K562 (cell line): ENCODE measurements at regions not wholly inside any gene's neighbourhood (a gene's known extent, or its start where the extent isn't known, plus 50 kb on each side); places are given as distances from the start of the nearest gene placed in this dataset.

Experiments used
- ATAC-seq: fragments of 200-7000 bp; cut with Tn5 transposase; 3 replicates; pipeline ENCODE4 v1.9.1; 2020; ENCODE audit warnings: moderate library complexity
- BruUV-seq: library from RNA; stranded (reverse); fragments of 400-500 nt; replicated peaks from 2 replicates; lab custom pipeline; 2021; lab: Mats Ljungman, UMichigan
- CTCF ChIA-PET: fragments of 300-600 bp; formaldehyde crosslinking; extraction: SDS; loops from one replicate; lab custom pipeline; 2021; ENCODE audit warnings: low intra/inter-chr PET ratio; lab: Yijun Ruan, JAX
- POLR2A ChIA-PET: fragments of 300-600, 350-650 bp; sonication (Branson Sonifier 250); formaldehyde crosslinking; extraction: SDS; loops from one replicate; lab custom pipeline; 2021; ENCODE audit warnings: antibody characterized with exemption, inconsistent platforms; lab: Yijun Ruan, JAX
- DNase-seq, 4 experiments: peaks; one replicate each; pipeline versions ENCODE4 v3.0.0 to v3.0.0-alpha.2; 2011 to 2018; ENCODE audit warnings: low spot score in 3 of 4, mixed read lengths in 3 of 4; ENCODE audit errors: extremely low read depth in 1 of 4
- FAIRE-seq: peaks from 2 replicates; lab custom pipeline; 2011; peaks lifted over from hg19 to GRCh38; lab: Jason Lieb, UNC
- H2AFZ ChIP-seq: 2 replicates; pipeline ENCODE4 v1.6.0; 2011; ENCODE audit warnings: low read depth, low read length, control low read depth, inconsistent platforms
- H3K27ac ChIP-seq: fragments of 200-600 bp; 3 replicates; pipeline ENCODE4 v1.8.0; 2011; ENCODE audit warnings: low read depth, mild to moderate bottlenecking, control low read depth, inconsistent platforms, low read length, moderate library complexity, mixed read lengths; ENCODE audit errors: extremely low read depth
- H3K27me3 ChIP-seq, 2 experiments: fragments of 300-600 bp in 1 of 2; 2 replicates in 1 of 2; 3 replicates in 1 of 2; pipeline versions ENCODE4 v1.6.0 to v1.8.0; 2011; ENCODE audit warnings: inconsistent platforms in 2 of 2, low read length in 2 of 2, mild to moderate bottlenecking in 1 of 2, mixed read lengths in 1 of 2, moderate library complexity in 1 of 2; ENCODE audit not compliant: control insufficient read depth in 2 of 2, insufficient read depth in 2 of 2
- H3K36me3 ChIP-seq: fragments of 300-600 bp; 3 replicates; pipeline ENCODE4 v1.8.0; 2011; ENCODE audit warnings: mild to moderate bottlenecking, low read length, inconsistent platforms; ENCODE audit not compliant: control insufficient read depth, insufficient read depth
- H3K4me1 ChIP-seq, 2 experiments: fragments of 200-600 bp in 1 of 2; replicated peaks in 1 of 2; 2 replicates in 1 of 2; 3 replicates in 1 of 2; pipeline versions ENCODE4 v1.5.1 to v1.8.0; 2011; ENCODE audit warnings: inconsistent platforms in 2 of 2, low read length in 2 of 2, mild to moderate bottlenecking in 1 of 2, mixed read lengths in 1 of 2, moderate library complexity in 1 of 2; ENCODE audit not compliant: control insufficient read depth in 2 of 2, insufficient read depth in 2 of 2
- H3K4me2 ChIP-seq: 2 replicates; pipeline ENCODE4 v1.6.1; 2011; ENCODE audit warnings: low read length, control low read depth, inconsistent platforms, mixed read lengths; ENCODE audit not compliant: insufficient read depth
- H3K4me3 ChIP-seq: fragments of 200-600 bp; sonication (generic), shearing (Covaris generic); 2 replicates; pipeline ENCODE4 v1.5.1; 2016; ENCODE audit warnings: control low read depth, inconsistent platforms
- H3K79me2 ChIP-seq: fragments of 200-600 bp; 3 replicates; pipeline ENCODE4 v1.8.0; 2011; ENCODE audit warnings: low read length, inconsistent platforms; ENCODE audit not compliant: control insufficient read depth, insufficient read depth
- H3K9ac ChIP-seq, 2 experiments: 2 replicates each; pipeline versions ENCODE4 v1.6.0 to v1.6.1; 2011; ENCODE audit warnings: low read depth in 2 of 2, low read length in 2 of 2, control low read depth in 1 of 2, inconsistent platforms in 1 of 2, mild to moderate bottlenecking in 1 of 2, mixed read lengths in 1 of 2; ENCODE audit not compliant: insufficient read depth in 1 of 2
- H3K9me1 ChIP-seq: one replicate; pipeline ENCODE4 v1.6.0; 2011; ENCODE audit warnings: inconsistent platforms, mild to moderate bottlenecking, low read length, moderate library complexity; ENCODE audit not compliant: control insufficient read depth, insufficient read depth
- H3K9me3 ChIP-seq: replicated peaks from 2 replicates; pipeline ENCODE4 v1.5.1; 2011; ENCODE audit warnings: low read depth, low read length, inconsistent platforms; ENCODE audit not compliant: control insufficient read depth, insufficient read depth
- H4K20me1 ChIP-seq: replicated peaks from 2 replicates; pipeline ENCODE4 v1.6.1; 2011; ENCODE audit warnings: low read length, inconsistent platforms, mixed read lengths; ENCODE audit not compliant: control insufficient read depth, insufficient read depth
- CEBPB ChIP-seq: fragments of 450-650 bp; IDR thresholded peaks from 2 replicates; pipeline ENCODE4 v1.6.1; 2016; ENCODE audit warnings: missing genetic modification characterization, missing compliant biosample characterization
- CEBPG ChIP-seq, 3 experiments: fragments of 200-800 bp in 1 of 3; sonication (Bioruptor generic) in 1 of 3; sonication (generic) in 1 of 3; formaldehyde crosslinking in 1 of 3; IDR thresholded peaks in 2 of 3; conservative IDR thresholded peaks in 1 of 3; 2 replicates each; pipeline versions ENCODE4 v1.6.1 to v1.8.0; 2016 to 2022; ENCODE audit warnings: missing compliant biosample characterization in 2 of 3, missing genetic modification characterization in 2 of 3, mild to moderate bottlenecking in 1 of 3, missing genetic modification reagents in 1 of 3
- CREB1 ChIP-seq, 2 experiments: sonication (generic) in 1 of 2; formaldehyde crosslinking in 1 of 2; IDR thresholded peaks; 2 replicates each; pipeline versions ENCODE4 v1.6.1 to v1.8.0; 2012 to 2022; ENCODE audit warnings: inconsistent platforms in 1 of 2, mild to moderate bottlenecking in 1 of 2, missing genetic modification reagents in 1 of 2, moderate library complexity in 1 of 2
- CREM ChIP-seq: IDR thresholded peaks from 2 replicates; pipeline ENCODE4 v1.6.1; 2014; ENCODE audit warnings: antibody characterized with exemption, low read depth
- CTBP1 ChIP-seq: fragments of 450-650 bp; IDR thresholded peaks from 2 replicates; pipeline ENCODE4 v1.6.1; 2016; ENCODE audit warnings: borderline replicate concordance
- CXXC5 ChIP-seq: fragments of 250-450 bp; sonication (Bioruptor Pico); IDR thresholded peaks from 2 replicates; pipeline ENCODE4 v1.8.0; 2022; ENCODE audit warnings: inconsistent platforms, mild to moderate bottlenecking, moderate library complexity
- ESRRA ChIP-seq: fragments of 450-650 bp; IDR thresholded peaks from 2 replicates; pipeline ENCODE4 v1.6.1; 2014; ENCODE audit warnings: low read depth, mild to moderate bottlenecking, moderate library complexity, borderline replicate concordance
- ETS1 ChIP-seq: conservative IDR thresholded peaks from 2 replicates; pipeline ENCODE4 v1.6.1; 2011; ENCODE audit warnings: low read depth, mild to moderate bottlenecking, low read length; ENCODE audit not compliant: control insufficient read depth
- FOXK1 ChIP-seq: sonication (generic); formaldehyde crosslinking; IDR thresholded peaks from 2 replicates; pipeline ENCODE4 v1.8.0; 2022; ENCODE audit warnings: missing genetic modification reagents, mild to moderate bottlenecking, borderline replicate concordance
- MCM3 ChIP-seq: fragments of 450-650 bp; IDR thresholded peaks from 2 replicates; pipeline ENCODE4 v1.6.1; 2016
- MIER1 ChIP-seq: fragments of 450-650 bp; IDR thresholded peaks from 2 replicates; pipeline ENCODE4 v1.6.1; 2016; ENCODE audit warnings: antibody characterized with exemption, mild to moderate bottlenecking, low read depth
- PREB ChIP-seq: sonication (generic); formaldehyde crosslinking; IDR thresholded peaks from 2 replicates; pipeline ENCODE4 v1.8.1; 2023; ENCODE audit warnings: mild to moderate bottlenecking, missing genetic modification reagents
- SMARCC2 ChIP-seq: fragments of 450-650 bp; IDR thresholded peaks from 2 replicates; pipeline ENCODE4 v1.6.1; 2017; ENCODE audit warnings: antibody characterized with exemption, moderate library complexity, mild to moderate bottlenecking, low read depth
- WHSC1 ChIP-seq: IDR thresholded peaks from one replicate; pipeline ENCODE4 v1.6.1; 2012; ENCODE audit warnings: low read length, control low read depth, inconsistent platforms
- ZBTB1 ChIP-seq: sonication (generic); formaldehyde crosslinking; IDR thresholded peaks from 2 replicates; pipeline ENCODE4 v1.8.1; 2023; ENCODE audit warnings: missing genetic modification reagents, low read depth, mild to moderate bottlenecking, borderline replicate concordance
- ZBTB12 ChIP-seq: fragments of 250-450 bp; sonication (Bioruptor Pico); IDR thresholded peaks from 2 replicates; pipeline ENCODE4 v1.4.0; 2020
- ZKSCAN8 ChIP-seq: fragments of 200-800 bp; sonication (Bioruptor generic); IDR thresholded peaks from 2 replicates; pipeline ENCODE4 v1.6.1; 2016; ENCODE audit warnings: missing genetic modification characterization, missing compliant biosample characterization
- ZNF76 ChIP-seq: fragments of 250-450 bp; sonication (Bioruptor Pico); IDR thresholded peaks from 2 replicates; pipeline ENCODE4 v1.4.0; 2020; ENCODE audit warnings: mild to moderate bottlenecking, moderate library complexity, borderline replicate concordance
- whole genome bisulfite sequencing: fragments of 100-300 bp; shearing (Covaris generic); methylation state at CpG from one replicate; pipeline ENCODE4 v1.1.6; 2016; ENCODE audit warnings: low coverage, mixed read lengths; ENCODE audit not compliant: insufficient coverage; ENCODE audit errors: missing lambda C conversion rate; 5-methylcytosine and 5-hydroxymethylcytosine counted together
- in situ Hi-C: fragments of 300-500 bp; cut with MboI; formaldehyde crosslinking; loops from 4 replicates; pipeline ENCODE4 v1.15.0; 2018; ENCODE audit warnings: inconsistent platforms, mixed read lengths
- intact Hi-C: fragments of 100-400 bp; cut with micrococcal nuclease; formaldehyde crosslinking; loops from 2 replicates; pipeline ENCODE4 v1.14.2; 2022
- TF ChIP-seq, protein P1 (sequence below): fragments of 450-650 bp; formaldehyde crosslinking; conservative IDR thresholded peaks from 2 replicates; pipeline ENCODE4 v1.4.0; 2022; ENCODE audit warnings: mild to moderate bottlenecking, missing genetic modification characterization

DNA sequence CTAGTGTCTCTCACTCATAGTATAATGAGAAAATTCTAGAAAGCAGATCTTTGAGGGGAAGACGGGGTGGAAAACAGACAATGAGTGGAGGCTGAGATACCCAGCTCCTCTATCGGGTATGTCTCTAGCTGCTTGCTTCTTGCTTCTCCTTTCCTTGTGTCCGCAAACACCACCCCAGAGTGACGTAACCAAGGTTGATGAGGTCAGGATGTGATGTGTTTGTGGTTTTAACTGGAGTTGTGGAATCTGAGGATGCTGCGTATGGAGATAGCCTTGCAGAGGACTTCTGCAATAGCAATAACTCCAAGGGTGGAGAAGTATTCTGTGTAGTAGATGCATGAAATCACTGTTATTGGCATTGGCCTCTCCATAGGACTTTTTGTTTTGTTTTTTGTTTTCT lies 132.7 kb upstream of the IFNGR1 start:
- no peaks in the 10 kb centered on the region for H3K9me3 ChIP-seq
- no peak overlapping the region for H3K4me3 ChIP-seq
- no peaks in the 10 kb centered on the region for H3K36me3 ChIP-seq
- FAIRE-seq, result no peak
- BruUV-seq, result no TSS peak
- H3K9me1 ChIP-seq, result no peaks in the 10 kb centered on the region
- in situ Hi-C loops (no loop called here), intact Hi-C loops (no loop called here)
- H3K9ac ChIP-seq, result no peak overlapping the region
- no peaks in the 10 kb centered on the region for H4K20me1 ChIP-seq
- H3K4me2 ChIP-seq, result no peak overlapping the region
- H2AFZ ChIP-seq, result no peak overlapping the region
- peak in 1 of 4 experiments; percentile 14 for DNase-seq
- no peak overlapping the region for H3K27ac ChIP-seq
- WGBS, result 14% methylated on average over 5 of the region's 5 CpGs
- POLR2A ChIA-PET, result interaction anchor here (1.4 kb wide), 1 partner anchor 9 kb away, joined by 3 read pairs; no protein-coding TSS in a partner anchor
- H3K27me3 ChIP-seq, result no peaks in the 10 kb centered on the region; a peak in 2 of 5 replicates
- no peaks in the 10 kb centered on the region for H3K4me1 ChIP-seq
- CTCF ChIA-PET, result no interaction called here
- ATAC-seq, result no peak
- H3K79me2 ChIP-seq, result no peaks in the 10 kb centered on the region
- TF ChIP-seq FOXK1 (CRISPR knock-in tag) (no peak), ESRRA (peak; percentile 37; the same call in 1 of the 2 replicates), MIER1 (no peak), CREM (peak; percentile 85), PREB (CRISPR knock-in tag) (no peak), ETS1 (no peak), CEBPB (tag) (peak; percentile 51; the same call in 1 of the 2 replicates), ZKSCAN8 (CRISPR knock-in tag) (no peak), ZBTB1 (no peak), CXXC5 (no peak), SMARCC2 (no peak), WHSC1 (no peak), CEBPG (CRISPR knock-in tag; IDR thresholded peaks at IDR 0.05) (no peak), CEBPG (tag; conservative IDR thresholded peaks at IDR 0.05 in 1 of 2, IDR thresholded peaks at IDR 0.05 in 1 of 2) (peak; percentile 42 to 80; a peak in 3 of 4 replicates), ZBTB12 (peak; percentile 68; the same call in 1 of the 2 replicates), ZNF76 (CRISPR knock-in tag) (no peak), CTBP1 (0 out of 2 replicates have a peak, but pooled peaks have one; percentile 25), CREB1 (IDR thresholded peaks at IDR 0.05) (peak; percentile 59; the same call in 1 of the 2 replicates), CREB1 (CRISPR knock-in tag; IDR thresholded peaks at IDR 0.05) (no peak), MCM3 (no peak)
- TF ChIP-seq, protein P1, sequence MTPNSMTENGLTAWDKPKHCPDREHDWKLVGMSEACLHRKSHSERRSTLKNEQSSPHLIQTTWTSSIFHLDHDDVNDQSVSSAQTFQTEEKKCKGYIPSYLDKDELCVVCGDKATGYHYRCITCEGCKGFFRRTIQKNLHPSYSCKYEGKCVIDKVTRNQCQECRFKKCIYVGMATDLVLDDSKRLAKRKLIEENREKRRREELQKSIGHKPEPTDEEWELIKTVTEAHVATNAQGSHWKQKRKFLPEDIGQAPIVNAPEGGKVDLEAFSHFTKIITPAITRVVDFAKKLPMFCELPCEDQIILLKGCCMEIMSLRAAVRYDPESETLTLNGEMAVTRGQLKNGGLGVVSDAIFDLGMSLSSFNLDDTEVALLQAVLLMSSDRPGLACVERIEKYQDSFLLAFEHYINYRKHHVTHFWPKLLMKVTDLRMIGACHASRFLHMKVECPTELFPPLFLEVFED (CRISPR knock-in tag), result no peak
